Testis (tissue), 2 donors: ENCODE measurements at regions not wholly inside any gene's neighbourhood (a gene's known extent, or its start where the extent isn't known, plus 50 kb on each side); places are given as distances from the start of the nearest gene placed in this dataset.

Experiments
- DNase-seq: peaks from one replicate; pipeline ENCODE4 v3.0.0-alpha.2; 2019
- H3K27ac ChIP-seq, 2 donors: fragments of 200-600 bp; sonication (generic); one replicate each; pipeline ENCODE4 v1.5.1; 2019
- H3K27me3 ChIP-seq: fragments of 200-600 bp; sonication (generic); one replicate; pipeline ENCODE4 v1.5.1; 2019
- H3K36me3 ChIP-seq: fragments of 200-600 bp; sonication (generic); one replicate; pipeline ENCODE4 v1.5.1; 2017; ENCODE audit warnings: low read depth; ENCODE audit errors: missing control alignments
- H3K4me1 ChIP-seq: fragments of 200-600 bp; sonication (generic); one replicate; pipeline ENCODE4 v1.5.1; 2019
- H3K4me3 ChIP-seq, 2 donors: fragments of 200-600 bp; sonication (generic); one replicate each; pipeline ENCODE4 v1.5.1; 2017 to 2019
- H3K9me3 ChIP-seq: fragments of 200-600 bp; sonication (generic); one replicate; pipeline ENCODE4 v1.5.1; 2017
- CTCF ChIP-seq, 3 experiments: fragments of 450-650 bp in 2 of 3; fragments of 200-600 bp in 1 of 3; sonication (generic) in 1 of 3; IDR thresholded peaks; one replicate each; pipeline ENCODE4 v1.5.1; 2016 to 2019; ENCODE audit warnings: antibody characterized with exemption in 3 of 3, mild to moderate bottlenecking in 2 of 3, moderate library complexity in 1 of 3
- POLR2A ChIP-seq: fragments of 450-650 bp; IDR thresholded peaks from one replicate; pipeline ENCODE4 v1.6.1; 2017; ENCODE audit warnings: antibody characterized with exemption, mild to moderate bottlenecking, moderate library complexity
- WGBS, 2 donors: methylation state at CpG; one replicate each; pipeline ENCODE4 v1.1.5; 2018; 5-methylcytosine and 5-hydroxymethylcytosine counted together
- intact Hi-C: fragments of 100-400 bp; cut with DNase I; formaldehyde crosslinking; loops from one replicate; pipeline ENCODE4 v1.15.1; 2023; ENCODE audit warnings: low total_unique reads

- Histone ChIP-seq H3K4me3 (no peak overlapping the region), H3K36me3 (no peaks in the 10 kb centered on the region), H3K4me1 (peaks cover 15% of the 10 kb centered on the region), H3K9me3 (no peaks in the 10 kb centered on the region), H3K27ac (no peak overlapping the region), H3K27me3 (no peaks in the 10 kb centered on the region)
- DNase-seq: peak; percentile 86
- TF ChIP-seq CTCF (IDR thresholded peaks at IDR 0.05): no peak
- TF ChIP-seq POLR2A: no peak
- WGBS, 2 donors: 10 to 36% methylated on average over 5 to 11 of the region's 11 CpGs
- intact Hi-C loops: loop anchor here (5.0 kb wide), 1 partner anchor 63 kb away; no protein-coding TSS in a partner anchor
Measured at GRCh38 chr17:77489893-77490255, 349.1 kb downstream of the SEC14L1 start.

- H3K27me3 ChIP-seq: no peaks in the 10 kb centered on the region
- no peak for DNase-seq
- WGBS, 2 donors: 81 to 87% methylated on average over 16 to 27 of the region's 27 CpGs
- no peaks in the 10 kb centered on the region for H3K36me3 ChIP-seq
- intact Hi-C loops: loop anchor here (5.0 kb wide), 1 partner anchor 63 kb away; no protein-coding TSS in a partner anchor
- peak overlapping the region in 1 of 2 donors; percentile 30 for H3K27ac ChIP-seq
- no peaks in the 10 kb centered on the region for H3K9me3 ChIP-seq
- TF ChIP-seq POLR2A (no peak), CTCF (IDR thresholded peaks at IDR 0.05) (no peak)
- H3K4me3 ChIP-seq: no peak overlapping the region
- H3K4me1 ChIP-seq: peaks cover 15% of the 10 kb centered on the region
Measured at GRCh38 chr17:77490361-77491183, 349.8 kb downstream of the SEC14L1 start.

GRCh38 chr17:77491921-77492445, 351.2 kb downstream of the SEC14L1 start:
- H3K36me3 ChIP-seq: no peaks in the 10 kb centered on the region
- intact Hi-C loops: loop anchor here (5.0 kb wide), 1 partner anchor 65 kb away; no protein-coding TSS in a partner anchor
- DNase-seq: no peak
- TF ChIP-seq CTCF (IDR thresholded peaks at IDR 0.05): no peak
- no peak for TF ChIP-seq POLR2A
- no peak overlapping the region for H3K27ac ChIP-seq
- WGBS, 2 donors: 88 to 89% methylated on average over 9 to 16 of the region's 16 CpGs
- peaks cover 15% of the 10 kb centered on the region for H3K4me1 ChIP-seq
- H3K9me3 ChIP-seq: no peaks in the 10 kb centered on the region
- H3K4me3 ChIP-seq: no peak overlapping the region
- H3K27me3 ChIP-seq: no peaks in the 10 kb centered on the region

- H3K27me3 ChIP-seq: no peaks in the 10 kb centered on the region
- TF ChIP-seq CTCF (IDR thresholded peaks at IDR 0.05) (no peak), POLR2A (no peak)
- no peak overlapping the region for H3K27ac ChIP-seq
- 87 to 91% methylated on average over 20 to 23 of the region's 23 CpGs for WGBS, 2 donors
- no peaks in the 10 kb centered on the region for H3K36me3 ChIP-seq
- H3K9me3 ChIP-seq: no peaks in the 10 kb centered on the region
- H3K4me1 ChIP-seq: peaks cover 15% of the 10 kb centered on the region
- no peak overlapping the region for H3K4me3 ChIP-seq
- no peak for DNase-seq
- intact Hi-C loops: loop anchor here (5.0 kb wide), 1 partner anchor 65 kb away; no protein-coding TSS in a partner anchor
Measured at GRCh38 chr17:77492446-77493237, 351.9 kb downstream of the SEC14L1 start.
